HG03103 (cell line): ENCODE measurements at regions not wholly inside any gene's neighbourhood (a gene's known extent, or its start where the extent isn't known, plus 50 kb on each side); places are given as distances from the start of the nearest gene placed in this dataset.
"Not testable (repeated sequence)": the region's sequence is repeated elsewhere in the genome, so short reads cannot be mapped to it uniquely, and the experiment has no call there.

ENCODE experiments used
- ATAC-seq: cut with Tn5 transposase; IDR thresholded peaks from one replicate; pipeline ENCODE4 v1.9.1; 2021; ENCODE audit warnings: low read depth; ENCODE audit not compliant: unreplicated experiment

DNA sequence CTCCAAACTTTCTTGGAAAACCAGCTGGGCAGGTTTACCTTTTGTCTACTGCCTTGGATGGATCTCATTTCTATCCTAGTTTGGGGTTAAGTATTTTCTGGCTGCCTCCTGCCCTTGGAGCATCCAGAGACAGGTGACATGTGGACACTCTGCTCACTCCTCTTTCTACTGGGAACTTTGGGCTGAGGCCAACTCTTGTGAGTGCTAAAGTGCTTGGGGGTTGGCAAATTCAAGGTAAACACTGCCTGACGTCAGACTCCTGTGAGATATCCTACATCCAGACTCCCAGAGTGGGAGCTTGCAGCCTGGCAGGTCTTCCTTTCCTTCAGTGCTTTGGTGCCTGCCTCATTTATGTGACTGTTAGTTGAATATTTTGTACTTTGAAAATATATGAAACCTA lies 388.1 kb downstream of the KCNRG start:
- no peak for ATAC-seq

GRCh38 chr13:50404116-50404515 lies 388.9 kb downstream of the KCNRG start:
- ATAC-seq: no peak

GRCh38 chr13:50404769-50405168 lies 389.5 kb downstream of the KCNRG start:
- ATAC-seq: no peak

DNA sequence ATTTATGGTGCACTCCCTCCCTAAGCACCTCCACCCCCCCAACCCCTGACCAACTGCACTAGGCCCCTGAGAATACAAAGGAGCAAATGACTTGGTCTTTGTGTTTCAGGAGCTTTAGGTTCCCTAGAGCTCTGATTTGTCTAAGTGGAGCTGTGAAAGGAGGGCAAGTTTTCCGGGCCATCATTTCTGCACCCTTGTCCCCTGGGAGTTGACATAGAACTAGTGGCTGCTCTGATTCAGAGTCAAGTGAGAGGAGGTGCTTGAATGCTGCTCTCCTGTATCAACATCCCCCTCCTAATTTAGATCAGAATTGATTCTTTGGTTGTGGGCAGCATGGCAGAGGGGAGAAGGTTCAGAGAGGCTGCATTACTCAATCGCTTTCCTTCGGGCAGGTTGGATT lies 391.6 kb downstream of the KCNRG start:
- no peak for ATAC-seq

- no peak for ATAC-seq
Measured at GRCh38 chr13:50408068-50408467, 392.8 kb downstream of the KCNRG start.

GRCh38 chr13:50409220-50409619 lies 394.0 kb downstream of the KCNRG start:
- no peak for ATAC-seq

DNA sequence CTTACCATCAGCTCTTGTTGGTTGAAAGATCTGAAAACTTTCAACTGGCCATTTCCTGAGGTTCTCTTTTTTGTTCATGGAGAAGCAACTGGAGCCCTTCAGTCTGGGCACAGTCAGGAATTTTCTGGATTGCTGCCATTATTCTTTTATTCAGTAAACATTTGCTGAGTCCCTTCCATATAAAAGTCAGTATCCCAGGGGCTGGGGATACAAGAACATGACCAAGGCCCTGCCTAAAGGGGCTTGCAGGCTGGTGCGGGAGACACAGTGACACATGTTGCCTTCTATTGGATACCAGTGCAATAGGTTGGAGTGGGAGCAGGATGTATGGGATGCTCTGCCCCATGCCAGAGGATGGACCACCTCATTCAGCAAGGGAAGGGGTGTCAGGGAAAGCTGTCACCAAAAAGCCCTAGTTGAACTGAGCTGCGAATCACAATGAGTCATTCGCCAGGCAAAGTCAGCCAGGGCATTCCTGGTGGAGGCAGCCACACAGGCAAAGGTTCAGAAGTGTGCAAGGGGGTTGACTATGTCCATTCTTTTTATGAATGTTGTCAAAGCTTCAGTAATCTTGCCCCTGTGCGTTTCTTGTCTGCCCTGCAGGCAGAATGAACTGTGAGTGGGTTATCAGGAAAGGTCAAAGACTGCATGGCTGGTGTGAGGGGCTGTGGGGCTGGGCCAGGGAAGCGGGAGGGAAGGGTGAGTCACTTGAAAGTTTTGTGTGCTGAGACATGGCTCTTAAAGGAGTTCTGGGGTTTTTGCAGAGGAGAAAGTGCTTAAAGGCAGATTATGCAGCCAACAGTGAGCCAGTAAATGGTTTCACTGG lies 395.9 kb downstream of the KCNRG start:
- ATAC-seq: no peak

DNA sequence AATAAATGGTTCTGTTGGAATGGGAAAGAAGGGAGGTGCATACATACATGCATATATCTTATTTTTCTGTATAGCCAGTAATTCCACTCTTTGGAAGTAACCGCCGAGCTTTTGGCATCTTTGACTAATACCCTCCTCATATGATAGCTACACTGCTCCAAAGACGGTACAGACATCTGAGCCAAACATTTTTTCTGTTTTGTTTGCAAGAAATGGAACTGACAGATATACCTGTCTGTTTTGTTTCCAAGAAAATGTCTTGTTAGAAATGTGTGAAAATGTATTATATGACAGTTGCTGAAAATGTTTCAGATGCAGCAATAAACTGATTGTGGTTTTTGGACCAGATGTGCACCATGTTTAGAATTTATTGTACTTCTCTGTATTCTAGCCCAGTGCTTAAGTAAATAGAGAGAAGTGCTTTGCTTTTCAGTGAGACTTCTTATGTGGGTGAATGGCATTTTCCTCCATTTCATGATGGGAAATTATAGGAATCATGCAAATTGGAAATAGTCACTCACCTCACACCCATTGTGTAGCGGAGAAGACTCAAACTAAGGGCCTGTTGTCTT lies 396.9 kb downstream of the KCNRG start:
- no peak for ATAC-seq

- no peak for ATAC-seq
Measured at GRCh38 chr13:50414640-50415039, 399.4 kb downstream of the KCNRG start.

GRCh38 chr13:50415428-50415827 lies 400.2 kb downstream of the KCNRG start:
- ATAC-seq: no peak

DNA sequence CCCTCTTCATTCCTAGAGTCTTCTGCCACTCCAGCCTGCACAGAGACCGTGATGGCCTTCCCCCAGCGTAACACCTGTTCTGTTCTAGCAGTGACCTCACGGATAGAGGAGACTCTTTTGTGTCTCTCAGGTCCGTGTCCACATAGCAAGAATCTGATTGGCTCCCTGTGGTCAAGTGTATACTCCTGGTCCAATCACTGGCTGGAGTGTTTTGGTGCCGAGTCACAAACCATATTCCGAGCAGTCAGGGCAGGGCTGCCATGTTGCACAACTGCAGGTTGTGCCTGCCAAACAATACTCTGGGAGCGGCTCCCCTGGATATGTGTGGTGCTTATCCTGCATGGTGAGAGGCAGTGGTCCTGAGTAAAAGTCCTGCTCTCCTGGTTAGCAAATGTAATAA lies 402.4 kb downstream of the KCNRG start:
- no peak for ATAC-seq

DNA sequence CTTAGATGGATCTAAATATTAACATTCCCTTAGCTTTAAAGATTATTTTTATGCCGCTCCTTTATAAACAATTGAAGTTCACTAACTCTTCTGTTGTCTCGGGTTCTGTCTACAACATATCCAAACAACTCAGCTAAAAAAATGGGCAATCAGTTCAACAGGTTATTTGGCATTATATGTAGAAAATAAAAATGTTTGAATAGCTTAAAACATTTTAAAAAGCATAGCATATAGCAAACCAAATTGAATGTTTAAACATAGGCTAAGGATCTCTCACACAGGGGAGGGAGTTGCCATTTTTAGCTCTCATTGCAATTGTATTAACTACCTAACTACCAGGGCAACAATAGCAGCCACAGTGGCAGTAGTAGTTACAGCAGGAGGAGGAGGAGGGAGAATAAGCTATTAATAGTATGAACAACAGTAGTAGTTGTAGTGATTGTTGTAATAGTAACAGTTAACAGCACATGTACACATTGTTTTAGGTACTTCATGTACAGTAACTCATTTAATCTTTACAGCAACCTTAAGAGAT lies 404.2 kb downstream of the KCNRG start:
- no peak for ATAC-seq

DNA sequence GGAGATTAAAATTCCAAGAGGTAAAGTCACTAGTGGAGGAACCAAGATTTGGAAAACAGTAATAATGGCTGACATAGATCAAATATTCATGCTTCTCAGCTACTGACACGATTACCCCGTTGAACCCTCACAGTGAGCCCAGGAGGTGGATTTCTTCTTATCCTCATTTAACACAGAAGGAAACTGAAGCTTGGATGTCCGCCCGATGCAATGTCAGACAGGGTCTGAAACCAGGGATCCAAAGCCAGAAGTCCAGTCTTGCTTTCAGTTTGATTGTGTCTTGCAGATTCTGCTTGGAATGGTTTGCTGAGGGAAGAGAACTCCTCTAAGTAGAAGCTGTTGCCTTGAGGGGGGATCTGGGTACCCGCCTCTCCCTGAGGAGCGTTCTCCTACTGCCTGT lies 404.7 kb downstream of the KCNRG start:
- ATAC-seq: no peak

- ATAC-seq: no peak
Measured at GRCh38 chr13:50420718-50421472, 405.7 kb downstream of the KCNRG start.

GRCh38 chr13:50421473-50422130 lies 406.4 kb downstream of the KCNRG start:
- no peak for ATAC-seq

GRCh38 chr13:50422181-50423148 lies 407.2 kb downstream of the KCNRG start:
- ATAC-seq: no peak

- no peak for ATAC-seq
Measured at GRCh38 chr13:50424993-50425392, 409.7 kb downstream of the KCNRG start.

GRCh38 chr13:50425772-50426171 lies 410.5 kb downstream of the KCNRG start:
- ATAC-seq: no peak

DNA sequence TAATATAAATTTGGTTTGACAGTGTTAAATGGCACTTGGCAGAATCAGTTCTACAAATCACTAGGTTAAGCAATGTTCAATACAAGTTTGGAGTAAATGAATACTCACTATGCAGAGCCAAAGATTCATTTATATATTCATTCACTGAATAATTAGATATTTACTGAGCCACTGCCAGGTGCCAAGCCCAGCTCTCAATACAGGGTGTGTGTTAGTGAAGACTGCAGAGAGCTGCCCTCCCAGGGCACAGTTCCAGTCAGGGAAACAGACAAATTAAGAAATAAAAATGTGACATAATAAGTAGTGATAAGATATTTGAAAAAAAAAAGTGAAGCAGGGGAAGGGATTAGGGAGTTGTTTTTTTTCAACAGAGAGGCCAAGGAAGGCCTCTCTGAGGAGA lies 411.7 kb downstream of the KCNRG start:
- ATAC-seq: no peak

DNA sequence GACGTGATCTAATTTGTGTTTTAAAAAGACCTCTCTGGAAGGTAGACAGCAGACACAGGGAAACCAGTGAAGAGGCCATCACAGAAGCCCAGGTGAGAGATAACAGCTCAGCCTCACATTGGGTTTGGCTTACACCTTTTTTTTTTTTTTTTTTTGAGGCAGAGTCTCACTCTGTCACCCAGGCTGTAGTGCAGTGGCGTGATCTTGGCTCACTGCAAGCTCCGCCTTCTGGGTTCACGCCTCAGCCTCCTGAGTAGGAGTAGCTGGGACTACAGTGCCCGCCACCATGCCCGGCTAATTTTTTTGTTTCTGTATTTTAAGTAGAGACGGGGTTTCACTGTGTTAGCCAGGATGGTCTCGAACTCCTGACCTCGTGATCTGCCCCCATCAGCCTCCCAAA lies 412.3 kb downstream of the KCNRG start:
- ATAC-seq: not testable (repeated sequence)
